CD14-positive monocyte (primary cell): ENCODE measurements at regions not wholly inside any gene's neighbourhood (a gene's known extent, or its start where the extent isn't known, plus 50 kb on each side); places are given as distances from the start of the nearest gene placed in this dataset.

ENCODE experiments used
- DNase-seq, 3 donors: peaks; one replicate each; pipeline ENCODE4 v3.0.0-alpha.2; 2011 to 2022
- H2AFZ ChIP-seq: 2 replicates; pipeline ENCODE4 v1.6.0; 2012; ENCODE audit warnings: mild to moderate bottlenecking, low read depth, low read length, inconsistent platforms; ENCODE audit not compliant: insufficient read depth, poor library complexity, severe bottlenecking
- H3K27ac ChIP-seq, 2 donors: 1 replicate in 1 of 2; 2 replicates in 1 of 2; pipeline ENCODE4 v1.5.1; 2012 to 2013; ENCODE audit warnings: low read length in 2 of 2, control low read depth in 1 of 2, inconsistent platforms in 1 of 2, low read depth in 1 of 2, mild to moderate bottlenecking in 1 of 2
- H3K27me3 ChIP-seq, 2 donors: one replicate each; pipeline versions ENCODE4 v1.6.0 to v1.6.1; 2011 to 2013; ENCODE audit warnings: low read length in 2 of 2; ENCODE audit not compliant: control insufficient read depth in 2 of 2, insufficient read depth in 2 of 2
- H3K36me3 ChIP-seq, 2 donors: replicated peaks in 1 of 2; 1 replicate in 1 of 2; 2 replicates in 1 of 2; pipeline versions ENCODE4 v1.5.1 to v1.6.1; 2012 to 2013; ENCODE audit warnings: low read length in 2 of 2, control low read depth in 1 of 2, inconsistent platforms in 1 of 2, mild to moderate bottlenecking in 1 of 2; ENCODE audit not compliant: insufficient read depth in 2 of 2, control insufficient read depth in 1 of 2
- H3K4me1 ChIP-seq, 2 donors: 1 replicate in 1 of 2; 2 replicates in 1 of 2; pipeline versions ENCODE4 v1.5.1 to v1.6.1; 2012 to 2013; ENCODE audit warnings: low read length in 2 of 2, control low read depth in 1 of 2, inconsistent platforms in 1 of 2, mild to moderate bottlenecking in 1 of 2, moderate library complexity in 1 of 2; ENCODE audit not compliant: insufficient read depth in 2 of 2, control insufficient read depth in 1 of 2
- H3K4me2 ChIP-seq: replicated peaks from 2 replicates; pipeline ENCODE3; 2012; ENCODE audit warnings: low read length, moderate library complexity, mild to moderate bottlenecking; ENCODE audit not compliant: poor library complexity, severe bottlenecking; ENCODE audit errors: extremely low read depth
- H3K4me3 ChIP-seq, 3 experiments: fragments of 200-600 bp in 1 of 3; sonication (generic) in 1 of 3; replicated peaks in 1 of 3; 1 replicate in 2 of 3; 2 replicates in 1 of 3; pipeline ENCODE4 v1.5.1; 2011 to 2013; ENCODE audit warnings: low read length in 3 of 3, mild to moderate bottlenecking in 3 of 3, control low read depth in 2 of 3, low read depth in 2 of 3, inconsistent platforms in 1 of 3, moderate library complexity in 1 of 3
- H3K79me2 ChIP-seq: 2 replicates; pipeline ENCODE4 v1.6.0; 2012; ENCODE audit warnings: mild to moderate bottlenecking, control low read depth, inconsistent platforms, low read length, moderate library complexity; ENCODE audit not compliant: insufficient read depth
- H3K9ac ChIP-seq: 2 replicates; pipeline ENCODE4 v1.6.0; 2017; ENCODE audit warnings: low read length, mild to moderate bottlenecking; ENCODE audit not compliant: insufficient read depth, poor library complexity, severe bottlenecking
- H3K9me3 ChIP-seq, 2 donors: replicated peaks in 1 of 2; 1 replicate in 1 of 2; 2 replicates in 1 of 2; pipeline versions ENCODE4 v1.5.1 to v1.6.1; 2012 to 2013; ENCODE audit warnings: low read length in 2 of 2, control low read depth in 1 of 2; ENCODE audit not compliant: control insufficient read depth in 1 of 2, insufficient read depth in 1 of 2
- H4K20me1 ChIP-seq: 2 replicates; pipeline ENCODE4 v1.6.0; 2012; ENCODE audit warnings: mild to moderate bottlenecking, low read length, control low read depth, moderate library complexity; ENCODE audit not compliant: insufficient read depth
- H3K27ac Mint-ChIP-seq, 7 donors: one replicate each; pipeline ENCODE4 v1.8.0; 2020; ENCODE audit warnings: mild to moderate bottlenecking in 7 of 7, mixed read lengths in 7 of 7, moderate library complexity in 6 of 7, inconsistent platforms in 2 of 7
- H3K27me3 Mint-ChIP-seq, 3 donors: one replicate each; pipeline ENCODE4 v1.8.0; 2021 to 2022; ENCODE audit warnings: low read depth in 3 of 3, mild to moderate bottlenecking in 3 of 3, mixed read lengths in 3 of 3, moderate library complexity in 3 of 3, inconsistent platforms in 1 of 3
- H3K36me3 Mint-ChIP-seq, 2 donors: one replicate each; pipeline ENCODE4 v1.8.0; 2020; ENCODE audit warnings: mixed read lengths in 2 of 2, inconsistent platforms in 1 of 2, mild to moderate bottlenecking in 1 of 2
- H3K4me1 Mint-ChIP-seq: one replicate; pipeline ENCODE4 v1.8.0; 2020; ENCODE audit warnings: mild to moderate bottlenecking, mixed read lengths
- H3K4me3 Mint-ChIP-seq, 2 donors: one replicate each; pipeline ENCODE4 v1.8.0; 2020; ENCODE audit warnings: mild to moderate bottlenecking in 2 of 2, mixed read lengths in 2 of 2, moderate library complexity in 1 of 2
- H3K9me3 Mint-ChIP-seq, 7 donors: one replicate each; pipeline ENCODE4 v1.8.0; 2020 to 2022; ENCODE audit warnings: mixed read lengths in 7 of 7, mild to moderate bottlenecking in 6 of 7, moderate library complexity in 6 of 7, inconsistent platforms in 2 of 7
- CTCF ChIP-seq: fragments of 200-600 bp; IDR thresholded peaks from one replicate; pipeline ENCODE4 v1.8.0; 2022; ENCODE audit warnings: antibody characterized with exemption, mild to moderate bottlenecking
- WGBS: methylation state at CpG from one replicate; pipeline ENCODE4 v1.1.5; 2013; ENCODE audit warnings: missing lambda C conversion rate; ENCODE audit not compliant: insufficient coverage; 5-methylcytosine and 5-hydroxymethylcytosine counted together
- intact Hi-C, 2 donors: fragments of 100-400 bp; cut with micrococcal nuclease; formaldehyde crosslinking; loops; one replicate each; pipeline versions ENCODE4 v1.15.0 to v1.15.1; 2023

- no peak for TF ChIP-seq CTCF
- no peak overlapping the region for H3K4me3 ChIP-seq
- H3K27ac Mint-ChIP-seq = no peak overlapping the region
- H3K4me1 ChIP-seq = no peaks in the 10 kb centered on the region
- no peaks in the 10 kb centered on the region for H4K20me1 ChIP-seq
- H3K4me3 Mint-ChIP-seq = no peak overlapping the region
- no peaks in the 10 kb centered on the region for H3K4me1 Mint-ChIP-seq
- H3K27ac ChIP-seq = no peak overlapping the region
- no peaks in the 10 kb centered on the region for H3K9me3 ChIP-seq
- H3K9ac ChIP-seq = no peak overlapping the region
- WGBS = no CpG with 5 or more reads among the region's 8 CpGs
- no peaks in the 10 kb centered on the region for H3K79me2 ChIP-seq
- no peaks in the 10 kb centered on the region for H3K27me3 ChIP-seq
- peaks cover 0 to 2% (median 2%) of the 10 kb centered on the region in 3 donors for H3K27me3 Mint-ChIP-seq
- no peak for DNase-seq
- H3K36me3 ChIP-seq = no peaks in the 10 kb centered on the region
- no peaks in the 10 kb centered on the region for H3K9me3 Mint-ChIP-seq
- intact Hi-C loops = no loop called here
- H3K36me3 Mint-ChIP-seq = no peaks in the 10 kb centered on the region
- H3K4me2 ChIP-seq = no peak overlapping the region
- H2AFZ ChIP-seq = no peak overlapping the region
Measured at GRCh38 chr7:20280475-20281351, 50.0 kb upstream of the ITGB8 start.
